Pancreas (tissue), 10 donors: ENCODE measurements at regions not wholly inside any gene's neighbourhood (a gene's known extent, or its start where the extent isn't known, plus 50 kb on each side); places are given as distances from the start of the nearest gene placed in this dataset.

Source experiments
- ATAC-seq, 4 donors: fragments of 200-7000 bp; cut with Tn5 transposase; one replicate each; pipeline versions ENCODE4 v1.8.0 to v1.9.1; 2020; ENCODE audit warnings: mild to moderate bottlenecking in 4 of 4, moderate library complexity in 4 of 4
- DNase-seq, 6 donors: peaks; one replicate each; pipeline ENCODE4 v3.0.0-alpha.2; 2020
- FAIRE-seq: peaks from 2 replicates; lab custom pipeline; 2012; peaks lifted over from hg19 to GRCh38; lab: Jason Lieb, UNC
- H3K27ac ChIP-seq, 4 donors: fragments of 200-600 bp; sonication (generic); 1 replicate in 3 of 4; 2 replicates in 1 of 4; pipeline versions ENCODE4 v1.5.0 to v1.8.0; 2020
- H3K27me3 ChIP-seq, 4 donors: fragments of 200-600 bp; one replicate each; pipeline ENCODE4 v1.8.0; 2021
- H3K36me3 ChIP-seq, 3 donors: fragments of 200-600 bp; sonication (generic) in 1 of 3; one replicate each; pipeline versions ENCODE4 v1.5.0 to v1.8.0; 2020 to 2021
- H3K4me1 ChIP-seq, 3 donors: fragments of 200-600 bp; one replicate each; pipeline ENCODE4 v1.8.0; 2021
- H3K4me3 ChIP-seq, 4 donors: fragments of 200-600 bp; sonication (generic) in 2 of 4; one replicate each; pipeline versions ENCODE4 v1.5.0 to v1.8.0; 2020 to 2021
- H3K9me3 ChIP-seq, 4 donors: fragments of 200-600 bp; one replicate each; pipeline ENCODE4 v1.8.0; 2021
- CTCF ChIP-seq, 4 donors: fragments of 200-600 bp; sonication (generic) in 3 of 4; IDR thresholded peaks; one replicate each; pipeline versions ENCODE4 v1.5.0 to v1.8.0; 2021; ENCODE audit warnings: antibody characterized with exemption in 4 of 4
- WGBS, 2 donors: extraction: QIAGEN DNeasy Blood & Tissue Kit; methylation state at CpG; one replicate each; pipeline ENCODE4 v1.1.7; 2013; 5-methylcytosine and 5-hydroxymethylcytosine counted together
- intact Hi-C, 3 donors: fragments of 100-400 bp; cut with DNase I; formaldehyde crosslinking; loops; one replicate each; pipeline versions ENCODE4 v1.11.1 to v1.14.2; 2022
- donor health status: healthy with polysubstance abuse.
- donor health status: DM: no; HTN: no; CAD: no; lungs with moderate emphysema.
- donor health status: DM: no; HTN: no; CAD: no.
- donor health status: control.
- donor health status: control.
- donor health status: Bipolar disorder and iron deficiency.
- donor health status: DM: yes; HTN: yes; CAD: no.
- donor health status: DM: no; HTN: no; CAD: no.
- donor health status: DM: no; HTN: no; CAD: no.
- donor health status: DM: yes; HTN: yes; CAD: no.

GRCh38 chr2:67337903-67338302 lies 59.2 kb upstream of the ETAA1 start:
- Histone ChIP-seq H3K36me3 (no peaks in the 10 kb centered on the region), H3K27me3 (no peaks in the 10 kb centered on the region), H3K4me1 (no peaks in the 10 kb centered on the region), H3K9me3 (no peaks in the 10 kb centered on the region), H3K4me3 (no peak overlapping the region), H3K27ac (no peak overlapping the region)
- intact Hi-C loops = no loop called here
- WGBS, 2 donors = 88 to 90% methylated on average over 2 of the region's 2 CpGs
- FAIRE-seq = no peak
- DNase-seq = no peak
- no peak for TF ChIP-seq CTCF (IDR thresholded peaks at IDR 0.05)
- ATAC-seq = no peak

GRCh38 chr2:67338601-67339233 lies 58.4 kb upstream of the ETAA1 start:
- intact Hi-C loops = no loop called here
- FAIRE-seq (no peak), DNase-seq (no peak), ATAC-seq (no peak)
- H3K4me1 ChIP-seq = no peaks in the 10 kb centered on the region
- H3K36me3 ChIP-seq = no peaks in the 10 kb centered on the region
- no peaks in the 10 kb centered on the region for H3K9me3 ChIP-seq
- no peak overlapping the region for H3K4me3 ChIP-seq
- TF ChIP-seq CTCF (IDR thresholded peaks at IDR 0.05) = no peak
- no peaks in the 10 kb centered on the region for H3K27me3 ChIP-seq
- WGBS, 2 donors = 84 to 90% methylated on average over 3 of the region's 3 CpGs
- H3K27ac ChIP-seq = no peak overlapping the region

GRCh38 chr2:67339234-67339885 lies 57.8 kb upstream of the ETAA1 start:
- TF ChIP-seq CTCF (IDR thresholded peaks at IDR 0.05) = no peak
- no peaks in the 10 kb centered on the region for H3K9me3 ChIP-seq
- no peaks in the 10 kb centered on the region for H3K4me1 ChIP-seq
- intact Hi-C loops = no loop called here
- ATAC-seq (no peak), DNase-seq (no peak), FAIRE-seq (no peak)
- H3K4me3 ChIP-seq = no peak overlapping the region
- H3K27me3 ChIP-seq = no peaks in the 10 kb centered on the region
- WGBS, 2 donors = 71 to 78% methylated on average over 4 of the region's 4 CpGs
- no peak overlapping the region for H3K27ac ChIP-seq
- no peaks in the 10 kb centered on the region for H3K36me3 ChIP-seq

GRCh38 chr2:67340133-67341011 lies 56.8 kb upstream of the ETAA1 start:
- FAIRE-seq (no peak), ATAC-seq (no peak), DNase-seq (no peak)
- Histone ChIP-seq H3K27ac (no peak overlapping the region), H3K4me1 (no peaks in the 10 kb centered on the region), H3K36me3 (no peaks in the 10 kb centered on the region), H3K27me3 (no peaks in the 10 kb centered on the region), H3K4me3 (no peak overlapping the region), H3K9me3 (no peaks in the 10 kb centered on the region)
- 37 to 41% methylated on average over 7 of the region's 7 CpGs for WGBS, 2 donors
- no peak for TF ChIP-seq CTCF (IDR thresholded peaks at IDR 0.05)
- intact Hi-C loops = no loop called here
